PC-9 (cell line): ENCODE measurements at regions not wholly inside any gene's neighbourhood (a gene's known extent, or its start where the extent isn't known, plus 50 kb on each side); places are given as distances from the start of the nearest gene placed in this dataset.

Source experiments
- EZH2 ChIP-seq: fragments of 200-600 bp; sonication (generic); IDR thresholded peaks from 2 replicates; pipeline ENCODE4 v1.8.0; 2017; ENCODE audit warnings: antibody characterized with exemption, low read depth
- TF ChIP-seq, protein P1 (sequence below): fragments of 200-600 bp; sonication (generic); conservative IDR thresholded peaks from 2 replicates; pipeline ENCODE4 v1.6.1; 2017; ENCODE audit warnings: mixed run types, antibody characterized with exemption, mild to moderate bottlenecking, moderate library complexity

DNA sequence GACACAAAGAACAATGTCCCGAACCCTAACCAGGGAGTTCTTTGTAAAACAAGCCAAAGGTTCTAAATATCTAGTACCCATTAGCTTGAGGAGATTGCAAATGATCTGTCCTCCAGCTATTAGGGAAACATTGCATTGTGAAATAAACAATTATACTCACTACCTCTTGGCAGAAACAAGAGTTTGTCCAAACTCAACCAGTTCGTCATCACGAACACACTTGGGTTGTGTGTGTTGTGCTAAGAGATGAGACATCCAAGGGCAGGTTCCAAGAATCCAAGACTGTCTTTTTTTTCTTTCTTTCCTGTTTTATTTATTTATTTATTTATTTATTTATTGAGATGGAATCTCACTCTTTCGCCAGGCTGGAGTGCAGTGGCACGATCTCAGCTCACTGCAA is 793.1 kb upstream of the AUTS2 start:
- TF ChIP-seq EZH2, result no peak
- TF ChIP-seq, protein P1, sequence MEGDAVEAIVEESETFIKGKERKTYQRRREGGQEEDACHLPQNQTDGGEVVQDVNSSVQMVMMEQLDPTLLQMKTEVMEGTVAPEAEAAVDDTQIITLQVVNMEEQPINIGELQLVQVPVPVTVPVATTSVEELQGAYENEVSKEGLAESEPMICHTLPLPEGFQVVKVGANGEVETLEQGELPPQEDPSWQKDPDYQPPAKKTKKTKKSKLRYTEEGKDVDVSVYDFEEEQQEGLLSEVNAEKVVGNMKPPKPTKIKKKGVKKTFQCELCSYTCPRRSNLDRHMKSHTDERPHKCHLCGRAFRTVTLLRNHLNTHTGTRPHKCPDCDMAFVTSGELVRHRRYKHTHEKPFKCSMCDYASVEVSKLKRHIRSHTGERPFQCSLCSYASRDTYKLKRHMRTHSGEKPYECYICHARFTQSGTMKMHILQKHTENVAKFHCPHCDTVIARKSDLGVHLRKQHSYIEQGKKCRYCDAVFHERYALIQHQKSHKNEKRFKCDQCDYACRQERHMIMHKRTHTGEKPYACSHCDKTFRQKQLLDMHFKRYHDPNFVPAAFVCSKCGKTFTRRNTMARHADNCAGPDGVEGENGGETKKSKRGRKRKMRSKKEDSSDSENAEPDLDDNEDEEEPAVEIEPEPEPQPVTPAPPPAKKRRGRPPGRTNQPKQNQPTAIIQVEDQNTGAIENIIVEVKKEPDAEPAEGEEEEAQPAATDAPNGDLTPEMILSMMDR, result no peak
